ENCODE measurements at regions not wholly inside any gene's neighbourhood (a gene's known extent, or its start where the extent isn't known, plus 50 kb on each side); places are given as distances from the start of the nearest gene placed in this dataset.

GRCh38 chr2:155320236-155320635, 621.7 kb downstream of the KCNJ3 start:
- Histone ChIP-seq H3K4me1 (ENCODE audit: control insufficient read depth in 1 of 2, insufficient read depth in 2 of 2, low read depth in 1 of 2, low read length in 1 of 2) (no peaks in the 10 kb centered on the region; a peak in 1 of 4 replicates), H3K36me3 (replicated peaks in 1 of 2; ENCODE audit: control insufficient read depth in 1 of 2, insufficient read depth in 2 of 2, low read length in 1 of 2) (no peaks in the 10 kb centered on the region), H3K27me3 (ENCODE audit: insufficient read depth) (no peaks in the 10 kb centered on the region), H3K9ac (no peak overlapping the region), H3K4me3 (ENCODE audit: low read depth in 2 of 2, low read length in 1 of 2) (no peak overlapping the region), H3K9me3 (no peaks in the 10 kb centered on the region), H3K9me2 (no peaks in the 10 kb centered on the region), H2AFZ (ENCODE audit: low read depth) (no peak overlapping the region), H4K20me1 (ENCODE audit: insufficient read depth) (no peaks in the 10 kb centered on the region), H3K79me2 (ENCODE audit: insufficient read depth) (no peaks in the 10 kb centered on the region), H3K27ac (ENCODE audit: low read depth in 2 of 2, low read length in 1 of 2) (no peak overlapping the region), H3F3A (replicated peaks; ENCODE audit: insufficient read depth) (no peaks in the 10 kb centered on the region), H3K4me2 (no peak overlapping the region)
- ChIA-PET CTCF (interaction anchor here (2.9 kb wide), 1 partner anchor 9 kb away, joined by 10 read pairs; no protein-coding TSS in a partner anchor), POLR2A (no interaction called here)
- WGBS (ENCODE audit: low lambda C conversion rate): 6% methylated on average over 1 of the region's 1 CpG
- no peak for DNase-seq
- TF ChIP-seq SIN3A (IDR thresholded peaks at IDR 0.05; ENCODE audit: borderline replicate concordance, low read depth, low read length) (no peak), USF1 (IDR thresholded peaks at IDR 0.05; ENCODE audit: borderline replicate concordance, low read depth) (no peak), RCOR1 (IDR thresholded peaks at IDR 0.05; ENCODE audit: low read length) (no peak), RFX5 (IDR thresholded peaks at IDR 0.05; ENCODE audit: low read length) (no peak), TAF1 (IDR thresholded peaks at IDR 0.05; ENCODE audit: borderline replicate concordance, low read depth, low read length) (no peak), FOXM1 (IDR thresholded peaks at IDR 0.05; ENCODE audit: low read depth) (no peak), FOSL2 (IDR thresholded peaks at IDR 0.05; ENCODE audit: borderline replicate concordance, low read depth) (no peak), TCF12 (IDR thresholded peaks at IDR 0.05) (no peak), CHD2 (IDR thresholded peaks at IDR 0.05; ENCODE audit: low read length, partially characterized antibody) (no peak), MXI1 (IDR thresholded peaks at IDR 0.05; ENCODE audit: low read depth, low read length) (no peak), ELF1 (IDR thresholded peaks at IDR 0.05) (no peak), NFIC (IDR thresholded peaks at IDR 0.05; ENCODE audit: borderline replicate concordance) (no peak), GATA2 (CRISPR knock-in tag; IDR thresholded peaks at IDR 0.05) (no peak), NRF1 (IDR thresholded peaks at IDR 0.05; ENCODE audit: low read depth, low read length) (no peak)
- TF ChIP-seq, protein P1, sequence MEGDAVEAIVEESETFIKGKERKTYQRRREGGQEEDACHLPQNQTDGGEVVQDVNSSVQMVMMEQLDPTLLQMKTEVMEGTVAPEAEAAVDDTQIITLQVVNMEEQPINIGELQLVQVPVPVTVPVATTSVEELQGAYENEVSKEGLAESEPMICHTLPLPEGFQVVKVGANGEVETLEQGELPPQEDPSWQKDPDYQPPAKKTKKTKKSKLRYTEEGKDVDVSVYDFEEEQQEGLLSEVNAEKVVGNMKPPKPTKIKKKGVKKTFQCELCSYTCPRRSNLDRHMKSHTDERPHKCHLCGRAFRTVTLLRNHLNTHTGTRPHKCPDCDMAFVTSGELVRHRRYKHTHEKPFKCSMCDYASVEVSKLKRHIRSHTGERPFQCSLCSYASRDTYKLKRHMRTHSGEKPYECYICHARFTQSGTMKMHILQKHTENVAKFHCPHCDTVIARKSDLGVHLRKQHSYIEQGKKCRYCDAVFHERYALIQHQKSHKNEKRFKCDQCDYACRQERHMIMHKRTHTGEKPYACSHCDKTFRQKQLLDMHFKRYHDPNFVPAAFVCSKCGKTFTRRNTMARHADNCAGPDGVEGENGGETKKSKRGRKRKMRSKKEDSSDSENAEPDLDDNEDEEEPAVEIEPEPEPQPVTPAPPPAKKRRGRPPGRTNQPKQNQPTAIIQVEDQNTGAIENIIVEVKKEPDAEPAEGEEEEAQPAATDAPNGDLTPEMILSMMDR (IDR thresholded peaks at IDR 0.05): no peak
- TF ChIP-seq, protein P2, sequence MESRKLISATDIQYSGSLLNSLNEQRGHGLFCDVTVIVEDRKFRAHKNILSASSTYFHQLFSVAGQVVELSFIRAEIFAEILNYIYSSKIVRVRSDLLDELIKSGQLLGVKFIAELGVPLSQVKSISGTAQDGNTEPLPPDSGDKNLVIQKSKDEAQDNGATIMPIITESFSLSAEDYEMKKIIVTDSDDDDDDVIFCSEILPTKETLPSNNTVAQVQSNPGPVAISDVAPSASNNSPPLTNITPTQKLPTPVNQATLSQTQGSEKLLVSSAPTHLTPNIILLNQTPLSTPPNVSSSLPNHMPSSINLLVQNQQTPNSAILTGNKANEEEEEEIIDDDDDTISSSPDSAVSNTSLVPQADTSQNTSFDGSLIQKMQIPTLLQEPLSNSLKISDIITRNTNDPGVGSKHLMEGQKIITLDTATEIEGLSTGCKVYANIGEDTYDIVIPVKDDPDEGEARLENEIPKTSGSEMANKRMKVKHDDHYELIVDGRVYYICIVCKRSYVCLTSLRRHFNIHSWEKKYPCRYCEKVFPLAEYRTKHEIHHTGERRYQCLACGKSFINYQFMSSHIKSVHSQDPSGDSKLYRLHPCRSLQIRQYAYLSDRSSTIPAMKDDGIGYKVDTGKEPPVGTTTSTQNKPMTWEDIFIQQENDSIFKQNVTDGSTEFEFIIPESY (IDR thresholded peaks at IDR 0.05; ENCODE audit: borderline replicate concordance, low read depth): no peak
- TF ChIP-seq, protein P3, sequence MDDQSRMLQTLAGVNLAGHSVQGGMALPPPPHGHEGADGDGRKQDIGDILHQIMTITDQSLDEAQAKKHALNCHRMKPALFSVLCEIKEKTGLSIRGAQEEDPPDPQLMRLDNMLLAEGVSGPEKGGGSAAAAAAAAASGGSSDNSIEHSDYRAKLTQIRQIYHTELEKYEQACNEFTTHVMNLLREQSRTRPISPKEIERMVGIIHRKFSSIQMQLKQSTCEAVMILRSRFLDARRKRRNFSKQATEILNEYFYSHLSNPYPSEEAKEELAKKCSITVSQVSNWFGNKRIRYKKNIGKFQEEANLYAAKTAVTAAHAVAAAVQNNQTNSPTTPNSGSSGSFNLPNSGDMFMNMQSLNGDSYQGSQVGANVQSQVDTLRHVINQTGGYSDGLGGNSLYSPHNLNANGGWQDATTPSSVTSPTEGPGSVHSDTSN (IDR thresholded peaks at IDR 0.05): no peak
